ENCODE measurements at regions not wholly inside any gene's neighbourhood (a gene's known extent, or its start where the extent isn't known, plus 50 kb on each side); places are given as distances from the start of the nearest gene placed in this dataset.

DNA sequence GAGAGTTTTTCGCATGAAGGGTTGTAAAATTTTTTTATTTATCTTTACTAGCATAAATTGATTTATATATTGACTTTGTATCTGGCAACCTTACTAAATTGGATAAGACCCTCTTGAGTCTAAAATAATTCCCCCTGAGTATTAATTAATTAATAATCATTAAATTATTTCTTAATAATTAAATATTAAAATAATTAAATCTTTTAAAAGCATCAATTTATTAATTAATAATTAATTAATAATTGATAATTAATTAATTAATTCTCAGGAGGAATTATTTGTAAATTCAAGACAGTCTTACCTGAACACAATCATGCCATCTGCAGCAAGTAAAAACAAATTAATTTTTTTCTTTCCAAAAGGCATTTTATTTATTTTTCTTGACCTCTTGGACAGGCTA, 370.4 kb upstream of the PTPRD start:
- WGBS, 2 donors: 88 to 92% methylated on average over 1 of the region's 1 CpG
- no peak for ATAC-seq (ENCODE audit: insufficient read depth, low FRiP score)
- no peak for DNase-seq
- no peaks in the 10 kb centered on the region for H3K4me1 ChIP-seq (ENCODE audit: control insufficient read depth in 5 of 5, insufficient read depth in 5 of 5, low read length in 5 of 5)
- H3K27me3 ChIP-seq (ENCODE audit: control insufficient read depth in 3 of 3, insufficient read depth in 3 of 3, low read length in 2 of 3): no peaks in the 10 kb centered on the region
- H3K36me3 ChIP-seq (ENCODE audit: control insufficient read depth in 4 of 4, insufficient read depth in 4 of 4, low read length in 4 of 4): no peaks in the 10 kb centered on the region
- peaks cover 0 to 5% (median 0%) of the 10 kb centered on the region in 4 donors for H3K9me3 ChIP-seq (ENCODE audit: control insufficient read depth in 4 of 4, insufficient read depth in 3 of 4, low read length in 3 of 4)
- H3K27ac ChIP-seq (ENCODE audit: low read depth in 1 of 2, low read length in 1 of 2): no peak overlapping the region
- no peak overlapping the region for H3K4me3 ChIP-seq
- H3K9ac ChIP-seq (ENCODE audit: insufficient read depth in 1 of 2, low read length in 2 of 2): no peak overlapping the region
- TF ChIP-seq, protein P1, sequence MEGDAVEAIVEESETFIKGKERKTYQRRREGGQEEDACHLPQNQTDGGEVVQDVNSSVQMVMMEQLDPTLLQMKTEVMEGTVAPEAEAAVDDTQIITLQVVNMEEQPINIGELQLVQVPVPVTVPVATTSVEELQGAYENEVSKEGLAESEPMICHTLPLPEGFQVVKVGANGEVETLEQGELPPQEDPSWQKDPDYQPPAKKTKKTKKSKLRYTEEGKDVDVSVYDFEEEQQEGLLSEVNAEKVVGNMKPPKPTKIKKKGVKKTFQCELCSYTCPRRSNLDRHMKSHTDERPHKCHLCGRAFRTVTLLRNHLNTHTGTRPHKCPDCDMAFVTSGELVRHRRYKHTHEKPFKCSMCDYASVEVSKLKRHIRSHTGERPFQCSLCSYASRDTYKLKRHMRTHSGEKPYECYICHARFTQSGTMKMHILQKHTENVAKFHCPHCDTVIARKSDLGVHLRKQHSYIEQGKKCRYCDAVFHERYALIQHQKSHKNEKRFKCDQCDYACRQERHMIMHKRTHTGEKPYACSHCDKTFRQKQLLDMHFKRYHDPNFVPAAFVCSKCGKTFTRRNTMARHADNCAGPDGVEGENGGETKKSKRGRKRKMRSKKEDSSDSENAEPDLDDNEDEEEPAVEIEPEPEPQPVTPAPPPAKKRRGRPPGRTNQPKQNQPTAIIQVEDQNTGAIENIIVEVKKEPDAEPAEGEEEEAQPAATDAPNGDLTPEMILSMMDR (IDR thresholded peaks at IDR 0.05; ENCODE audit: control extremely low read depth, extremely low read depth): no peak

DNA sequence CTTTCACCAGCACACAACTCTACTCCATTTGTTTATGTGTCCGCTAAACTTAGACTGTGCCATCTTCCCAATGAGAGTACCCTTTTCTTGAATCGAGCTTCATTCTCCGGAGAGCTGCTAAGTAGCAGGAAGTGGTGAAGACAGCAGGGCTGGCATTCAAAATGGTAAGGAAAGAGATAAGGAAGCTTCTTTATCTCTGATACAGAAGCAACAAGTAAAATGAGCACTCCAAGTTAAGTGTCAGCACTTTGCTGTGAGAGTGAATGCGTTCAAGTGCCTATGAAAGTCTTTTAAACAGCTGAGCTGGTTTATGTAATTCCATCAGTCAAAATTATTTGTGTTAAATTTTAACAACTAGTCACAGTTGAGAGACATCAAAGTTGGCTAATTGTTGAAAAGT, 386.8 kb upstream of the PTPRD start:
- Histone ChIP-seq H3K27me3 (ENCODE audit: control insufficient read depth in 3 of 3, insufficient read depth in 3 of 3, low read length in 2 of 3) (no peaks in the 10 kb centered on the region), H3K36me3 (ENCODE audit: control insufficient read depth in 4 of 4, insufficient read depth in 4 of 4, low read length in 4 of 4) (no peaks in the 10 kb centered on the region), H3K27ac (ENCODE audit: low read depth in 1 of 2, low read length in 1 of 2) (no peak overlapping the region), H3K4me3 (no peak overlapping the region), H3K9ac (ENCODE audit: insufficient read depth in 1 of 2, low read length in 2 of 2) (no peak overlapping the region), H3K4me1 (ENCODE audit: control insufficient read depth in 5 of 5, insufficient read depth in 5 of 5, low read length in 5 of 5) (no peaks in the 10 kb centered on the region), H3K9me3 (ENCODE audit: control insufficient read depth in 4 of 4, insufficient read depth in 3 of 4, low read length in 3 of 4) (no peaks in the 10 kb centered on the region)
- ATAC-seq (ENCODE audit: insufficient read depth, low FRiP score) (no peak), DNase-seq (no peak)
- TF ChIP-seq, protein P1 (IDR thresholded peaks at IDR 0.05; ENCODE audit: control extremely low read depth, extremely low read depth): no peak
- WGBS, 2 donors: 68 to 83% methylated on average over 4 of the region's 4 CpGs

DNA sequence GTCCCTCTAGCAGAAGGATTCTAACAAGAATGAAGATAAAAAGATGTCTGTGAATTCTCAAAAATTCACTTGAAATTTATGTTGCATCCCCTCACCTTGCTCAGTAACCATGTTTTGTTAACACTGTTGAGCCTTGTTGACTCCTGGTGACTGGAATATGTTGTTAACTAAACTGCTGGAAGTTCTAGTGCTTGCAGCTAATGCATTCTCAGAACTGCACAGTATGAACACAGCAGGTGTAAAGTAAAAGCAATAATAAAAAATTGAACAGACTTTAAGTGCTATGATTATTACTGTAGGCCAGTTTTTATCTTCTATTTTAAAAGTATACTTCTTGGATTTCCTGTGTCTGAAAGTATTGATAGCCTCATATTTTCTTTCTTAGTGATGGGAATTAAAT, 388.7 kb upstream of the PTPRD start:
- H3K27ac ChIP-seq (ENCODE audit: low read depth in 1 of 2, low read length in 1 of 2): no peak overlapping the region
- no peak for ATAC-seq (ENCODE audit: insufficient read depth, low FRiP score)

DNA sequence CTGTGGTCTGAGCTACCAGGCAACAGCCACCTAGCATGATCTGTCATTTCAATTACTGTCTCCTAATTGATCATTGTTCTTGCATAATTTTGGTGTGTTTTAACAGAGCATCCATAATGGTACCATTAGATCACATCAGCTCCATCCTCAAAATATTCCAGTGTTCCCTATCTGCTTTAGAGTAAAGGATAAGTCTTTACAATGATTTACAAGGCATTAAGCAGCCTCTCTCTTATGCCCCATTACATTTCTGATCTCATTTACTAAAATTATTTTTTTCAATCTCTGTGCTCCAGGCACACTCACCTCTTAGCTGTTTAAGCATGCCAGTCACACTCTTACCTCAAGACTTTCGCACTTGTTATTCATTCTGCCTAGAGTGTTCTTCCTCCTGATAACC, 389.9 kb upstream of the PTPRD start:
- no peak overlapping the region for H3K9ac ChIP-seq (ENCODE audit: insufficient read depth in 1 of 2, low read length in 2 of 2)
- no peaks in the 10 kb centered on the region for H3K4me1 ChIP-seq (ENCODE audit: control insufficient read depth in 5 of 5, insufficient read depth in 5 of 5, low read length in 5 of 5)
- TF ChIP-seq, protein P1 (IDR thresholded peaks at IDR 0.05; ENCODE audit: control extremely low read depth, extremely low read depth): no peak
- no peak overlapping the region for H3K27ac ChIP-seq (ENCODE audit: low read depth in 1 of 2, low read length in 1 of 2)
- H3K9me3 ChIP-seq (ENCODE audit: control insufficient read depth in 4 of 4, insufficient read depth in 3 of 4, low read length in 3 of 4): no peaks in the 10 kb centered on the region
- WGBS, 2 donors: 0 to 37% methylated on average over 1 of the region's 1 CpG
- no peak overlapping the region for H3K4me3 ChIP-seq
- no peaks in the 10 kb centered on the region for H3K27me3 ChIP-seq (ENCODE audit: control insufficient read depth in 3 of 3, insufficient read depth in 3 of 3, low read length in 2 of 3)
- H3K36me3 ChIP-seq (ENCODE audit: control insufficient read depth in 4 of 4, insufficient read depth in 4 of 4, low read length in 4 of 4): no peaks in the 10 kb centered on the region
- ATAC-seq (ENCODE audit: insufficient read depth, low FRiP score): no peak
- DNase-seq: no peak

More for the DNA sequence above, 388.7 kb upstream of the PTPRD start:
- no peaks in the 10 kb centered on the region for H3K27me3 ChIP-seq (ENCODE audit: control insufficient read depth in 3 of 3, insufficient read depth in 3 of 3, low read length in 2 of 3)
- no peak overlapping the region for H3K9ac ChIP-seq (ENCODE audit: insufficient read depth in 1 of 2, low read length in 2 of 2)
- H3K36me3 ChIP-seq (ENCODE audit: control insufficient read depth in 4 of 4, insufficient read depth in 4 of 4, low read length in 4 of 4): no peaks in the 10 kb centered on the region
- DNase-seq: no peak
- H3K9me3 ChIP-seq (ENCODE audit: control insufficient read depth in 4 of 4, insufficient read depth in 3 of 4, low read length in 3 of 4): no peaks in the 10 kb centered on the region
- TF ChIP-seq, protein P1 (IDR thresholded peaks at IDR 0.05; ENCODE audit: control extremely low read depth, extremely low read depth): no peak
- no peaks in the 10 kb centered on the region for H3K4me1 ChIP-seq (ENCODE audit: control insufficient read depth in 5 of 5, insufficient read depth in 5 of 5, low read length in 5 of 5)
- H3K4me3 ChIP-seq: no peak overlapping the region

All from lung (tissue), 11 donors.